Body of pancreas (tissue), 4 donors: ENCODE measurements at regions not wholly inside any gene's neighbourhood (a gene's known extent, or its start where the extent isn't known, plus 50 kb on each side); places are given as distances from the start of the nearest gene placed in this dataset.

Experiments
- POLR2A ChIP-seq, 3 donors: fragments of 450-650 bp; IDR thresholded peaks; one replicate each; pipeline ENCODE4 v1.6.1; 2016; ENCODE audit warnings: antibody characterized with exemption in 3 of 3, mild to moderate bottlenecking in 2 of 3
- TF ChIP-seq, protein P1 (sequence below), 7 experiments: fragments of 450-650 bp in 4 of 7; fragments of 200-600 bp in 3 of 7; sonication (generic) in 3 of 7; IDR thresholded peaks; one replicate each; pipeline ENCODE4 v1.5.1; 2016 to 2019; ENCODE audit warnings: antibody characterized with exemption in 7 of 7

DNA sequence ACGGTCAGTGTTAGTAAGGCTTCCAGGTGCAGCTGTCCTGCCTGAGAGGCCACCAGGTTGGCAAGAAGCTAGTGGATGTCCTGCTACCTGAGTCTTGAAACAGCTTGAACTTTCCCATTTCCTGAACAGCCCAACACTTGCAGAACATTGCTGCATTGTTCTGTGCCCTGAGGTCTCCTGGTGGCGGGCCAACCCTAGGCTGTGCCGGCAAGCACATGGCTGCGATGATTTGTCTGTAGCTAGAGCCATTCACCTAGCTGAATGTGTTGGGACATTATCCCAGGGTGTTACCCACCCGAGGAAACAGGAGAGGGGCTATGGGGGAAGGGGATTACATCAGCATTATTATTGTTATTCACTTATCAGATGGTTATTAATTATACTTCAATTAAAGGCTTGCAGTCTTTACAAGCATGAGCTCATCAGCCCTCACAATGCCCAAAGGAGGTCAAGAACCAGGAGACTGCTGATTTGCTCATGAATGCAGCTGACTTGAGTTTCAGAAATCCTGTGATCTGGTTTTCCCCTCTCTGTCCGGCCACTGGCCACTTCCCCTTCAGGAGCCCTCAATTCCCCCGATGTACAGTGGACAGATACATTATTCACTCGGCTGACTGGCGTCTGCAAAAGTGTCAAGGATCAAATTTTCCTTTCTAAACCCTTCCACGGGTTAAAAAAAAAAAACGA, 187.6 kb upstream of the TSC22D1 start:
- TF ChIP-seq, protein P1, sequence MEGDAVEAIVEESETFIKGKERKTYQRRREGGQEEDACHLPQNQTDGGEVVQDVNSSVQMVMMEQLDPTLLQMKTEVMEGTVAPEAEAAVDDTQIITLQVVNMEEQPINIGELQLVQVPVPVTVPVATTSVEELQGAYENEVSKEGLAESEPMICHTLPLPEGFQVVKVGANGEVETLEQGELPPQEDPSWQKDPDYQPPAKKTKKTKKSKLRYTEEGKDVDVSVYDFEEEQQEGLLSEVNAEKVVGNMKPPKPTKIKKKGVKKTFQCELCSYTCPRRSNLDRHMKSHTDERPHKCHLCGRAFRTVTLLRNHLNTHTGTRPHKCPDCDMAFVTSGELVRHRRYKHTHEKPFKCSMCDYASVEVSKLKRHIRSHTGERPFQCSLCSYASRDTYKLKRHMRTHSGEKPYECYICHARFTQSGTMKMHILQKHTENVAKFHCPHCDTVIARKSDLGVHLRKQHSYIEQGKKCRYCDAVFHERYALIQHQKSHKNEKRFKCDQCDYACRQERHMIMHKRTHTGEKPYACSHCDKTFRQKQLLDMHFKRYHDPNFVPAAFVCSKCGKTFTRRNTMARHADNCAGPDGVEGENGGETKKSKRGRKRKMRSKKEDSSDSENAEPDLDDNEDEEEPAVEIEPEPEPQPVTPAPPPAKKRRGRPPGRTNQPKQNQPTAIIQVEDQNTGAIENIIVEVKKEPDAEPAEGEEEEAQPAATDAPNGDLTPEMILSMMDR (IDR thresholded peaks at IDR 0.05) = peak in 2 of 7 experiments; percentile 12 to 32
- no peak for TF ChIP-seq POLR2A (IDR thresholded peaks at IDR 0.05)
